Tibial nerve (tissue), 4 donors: ENCODE measurements at regions not wholly inside any gene's neighbourhood (a gene's known extent, or its start where the extent isn't known, plus 50 kb on each side); places are given as distances from the start of the nearest gene placed in this dataset.
"Not testable (repeated sequence)": the region's sequence is repeated elsewhere in the genome, so short reads cannot be mapped to it uniquely, and the experiment has no call there.

Experiments used
- DNase-seq, 2 donors: peaks; one replicate each; pipeline ENCODE4 v3.0.0-alpha.2; 2019; ENCODE audit warnings: low spot score in 2 of 2
- H3K27ac ChIP-seq, 4 donors: fragments of 200-600 bp; sonication (generic) in 3 of 4; one replicate each; pipeline ENCODE4 v1.5.1; 2017 to 2019; ENCODE audit warnings: mild to moderate bottlenecking in 1 of 4
- H3K27me3 ChIP-seq, 2 donors: fragments of 200-600 bp; sonication (generic) in 1 of 2; one replicate each; pipeline versions ENCODE4 v1.5.1 to v1.6.0; 2017 to 2019
- H3K36me3 ChIP-seq, 3 donors: fragments of 200-600 bp; sonication (generic); one replicate each; pipeline ENCODE4 v1.5.1; 2018 to 2019
- H3K4me1 ChIP-seq, 4 donors: fragments of 200-600 bp; sonication (generic) in 3 of 4; one replicate each; pipeline ENCODE4 v1.5.1; 2017 to 2019
- H3K4me3 ChIP-seq, 4 donors: fragments of 200-600 bp; sonication (generic) in 3 of 4; one replicate each; pipeline ENCODE4 v1.5.1; 2017 to 2019; ENCODE audit warnings: mild to moderate bottlenecking in 1 of 4, moderate library complexity in 1 of 4
- H3K9me3 ChIP-seq, 4 donors: fragments of 200-600 bp; sonication (generic) in 3 of 4; one replicate each; pipeline ENCODE4 v1.5.1; 2017 to 2019
- CTCF ChIP-seq, 5 experiments: fragments of 200-600 bp in 3 of 5; fragments of 450-650 bp in 2 of 5; sonication (generic) in 3 of 5; IDR thresholded peaks; one replicate each; pipeline ENCODE4 v1.5.1; 2016 to 2019; ENCODE audit warnings: antibody characterized with exemption in 5 of 5, mild to moderate bottlenecking in 3 of 5, moderate library complexity in 2 of 5
- EP300 ChIP-seq, 2 donors: sonication (generic); formaldehyde crosslinking; IDR thresholded peaks; one replicate each; pipeline ENCODE4 v1.6.1; 2017; ENCODE audit warnings: antibody characterized with exemption in 2 of 2, mild to moderate bottlenecking in 1 of 2
- POLR2A ChIP-seq, 2 donors: fragments of 450-650 bp; IDR thresholded peaks; one replicate each; pipeline ENCODE4 v1.6.1; 2017; ENCODE audit warnings: antibody characterized with exemption in 2 of 2, mild to moderate bottlenecking in 2 of 2, moderate library complexity in 2 of 2
- WGBS, 2 donors: methylation state at CpG; one replicate each; pipeline ENCODE4 v1.1.5; 2018; 5-methylcytosine and 5-hydroxymethylcytosine counted together

- H3K27ac ChIP-seq: no peak overlapping the region
- H3K4me1 ChIP-seq: peaks cover 0 to 35% (median 10%) of the 10 kb centered on the region in 4 donors
- H3K36me3 ChIP-seq: no peaks in the 10 kb centered on the region
- no peak for DNase-seq
- no peak for TF ChIP-seq POLR2A (IDR thresholded peaks at IDR 0.05)
- TF ChIP-seq CTCF (IDR thresholded peaks at IDR 0.05): no peak
- TF ChIP-seq EP300 (IDR thresholded peaks at IDR 0.05): no peak
- WGBS, 2 donors: 91% methylated on average over 11 of the region's 11 CpGs
- no peaks in the 10 kb centered on the region for H3K9me3 ChIP-seq
- H3K4me3 ChIP-seq: no peak overlapping the region
- H3K27me3 ChIP-seq: no peaks in the 10 kb centered on the region
These were observed 100.5 kb upstream of the MED13L start for GRCh38 chr12:116378002-116378401.

GRCh38 chr12:116380108-116380507 lies 102.6 kb upstream of the MED13L start:
- H3K4me1 ChIP-seq: peaks cover 0 to 44% (median 10%) of the 10 kb centered on the region in 4 donors

GRCh38 chr12:116380740-116381139 lies 103.2 kb upstream of the MED13L start:
- H3K4me3 ChIP-seq, H3K9me3 ChIP-seq, H3K36me3 ChIP-seq, DNase-seq, H3K27ac ChIP-seq, H3K27me3 ChIP-seq: not testable (repeated sequence)
- 88 to 95% methylated on average over 1 of the region's 1 CpG for WGBS, 2 donors
- H3K4me1 ChIP-seq: peaks cover 0 to 48% (median 10%) of the 10 kb centered on the region in 4 donors

More at GRCh38 chr12:116380108-116380507, 102.6 kb upstream of the MED13L start:
- Histone ChIP-seq H3K36me3 (no peaks in the 10 kb centered on the region), H3K27ac (no peak overlapping the region), H3K9me3 (no peaks in the 10 kb centered on the region), H3K27me3 (no peaks in the 10 kb centered on the region), H3K4me3 (no peak overlapping the region)
- 86 to 91% methylated on average over 4 of the region's 4 CpGs for WGBS, 2 donors
- TF ChIP-seq POLR2A (IDR thresholded peaks at IDR 0.05): no peak
- TF ChIP-seq CTCF (IDR thresholded peaks at IDR 0.05): no peak
- TF ChIP-seq EP300 (IDR thresholded peaks at IDR 0.05): no peak
- no peak for DNase-seq

GRCh38 chr12:116381240-116381743 lies 103.8 kb upstream of the MED13L start:
- Histone ChIP-seq H3K4me1 (peaks cover 0 to 49% (median 10%) of the 10 kb centered on the region in 4 donors), H3K4me3 (peak overlapping the region in 1 of 4 donors; percentile 18), H3K27ac (peak overlapping the region in 2 of 4 donors; percentile 5 to 13), H3K36me3 (no peaks in the 10 kb centered on the region), H3K27me3 (no peaks in the 10 kb centered on the region), H3K9me3 (no peaks in the 10 kb centered on the region)
- WGBS, 2 donors: 37 to 41% methylated on average over 14 of the region's 14 CpGs
- DNase-seq: no peak
- TF ChIP-seq EP300 (IDR thresholded peaks at IDR 0.05) (no peak), CTCF (IDR thresholded peaks at IDR 0.05) (no peak), POLR2A (IDR thresholded peaks at IDR 0.05) (no peak)

- TF ChIP-seq POLR2A (IDR thresholded peaks at IDR 0.05): no peak
- no peak for TF ChIP-seq CTCF (IDR thresholded peaks at IDR 0.05)
- TF ChIP-seq EP300 (IDR thresholded peaks at IDR 0.05): no peak
- Histone ChIP-seq H3K27ac (peak overlapping the region in 2 of 4 donors; percentile 13 to 23), H3K36me3 (no peaks in the 10 kb centered on the region), H3K27me3 (no peaks in the 10 kb centered on the region), H3K4me3 (peak overlapping the region in 1 of 4 donors; percentile 18), H3K4me1 (peaks cover 0 to 46% (median 10%) of the 10 kb centered on the region in 4 donors), H3K9me3 (no peaks in the 10 kb centered on the region)
- WGBS, 2 donors: 23 to 30% methylated on average over 17 of the region's 17 CpGs
- no peak for DNase-seq
These were observed 104.5 kb upstream of the MED13L start for GRCh38 chr12:116381744-116382685.
